SK-N-SH treated with all-trans-retinoic acid at 6 μM for 48 hours (cell line): ENCODE measurements at regions not wholly inside any gene's neighbourhood (a gene's known extent, or its start where the extent isn't known, plus 50 kb on each side); places are given as distances from the start of the nearest gene placed in this dataset.

ENCODE experiments used
- ATAC-seq: fragments of 200-7000 bp; cut with Tn5 transposase; 3 replicates; pipeline ENCODE4 v1.9.1; 2020; ENCODE audit warnings: mild to moderate bottlenecking, moderate library complexity
- ARNTL ChIP-seq: fragments of 450-650 bp; formaldehyde crosslinking; IDR thresholded peaks from 2 replicates; pipeline ENCODE4 v1.5.0; 2020; ENCODE audit warnings: low read depth, mild to moderate bottlenecking, moderate library complexity, borderline replicate concordance
- BACH2 ChIP-seq: fragments of 250-450 bp; sonication (Bioruptor Pico); IDR thresholded peaks from 2 replicates; pipeline ENCODE4 v1.9.0; 2021; ENCODE audit warnings: mild to moderate bottlenecking, borderline replicate concordance
- CSDC2 ChIP-seq: fragments of 250-450 bp; sonication (Bioruptor Pico); IDR thresholded peaks from 2 replicates; pipeline ENCODE4 v1.5.0; 2020; ENCODE audit warnings: mild to moderate bottlenecking, moderate library complexity
- ESRRG ChIP-seq: fragments of 250-450 bp; sonication (Bioruptor Pico); IDR thresholded peaks from 2 replicates; pipeline ENCODE4 v1.6.1; 2021; ENCODE audit warnings: mild to moderate bottlenecking
- GLIS3 ChIP-seq: fragments of 250-450 bp; sonication (Bioruptor Pico); IDR thresholded peaks from 2 replicates; pipeline ENCODE4 v1.5.0; 2020; ENCODE audit warnings: mild to moderate bottlenecking, moderate library complexity
- ISL1 ChIP-seq: fragments of 250-450 bp; sonication (Bioruptor Pico); IDR thresholded peaks from 2 replicates; pipeline ENCODE4 v2.1.2; 2022; ENCODE audit warnings: mild to moderate bottlenecking, moderate library complexity
- OSR1 ChIP-seq: fragments of 250-450 bp; sonication (Bioruptor Pico); IDR thresholded peaks from 2 replicates; pipeline ENCODE4 v1.8.0; 2022; ENCODE audit warnings: moderate library complexity, mild to moderate bottlenecking, inconsistent platforms
- PATZ1 ChIP-seq: fragments of 250-450 bp; sonication (Bioruptor Pico); IDR thresholded peaks from 2 replicates; pipeline ENCODE4 v1.8.0; 2020; ENCODE audit warnings: mild to moderate bottlenecking, moderate library complexity, borderline replicate concordance
- POU6F1 ChIP-seq: fragments of 250-450 bp; sonication (Bioruptor Pico); IDR thresholded peaks from 2 replicates; pipeline ENCODE4 v1.8.0; 2021; ENCODE audit warnings: low read depth, mild to moderate bottlenecking, moderate library complexity, borderline replicate concordance
- PPARA ChIP-seq: fragments of 250-450 bp; sonication (Bioruptor Pico); IDR thresholded peaks from 2 replicates; pipeline ENCODE4 v1.5.0; 2020; ENCODE audit warnings: mild to moderate bottlenecking, borderline replicate concordance
- RARB ChIP-seq: fragments of 250-450 bp; sonication (Bioruptor Pico); IDR thresholded peaks from 2 replicates; pipeline ENCODE4 v1.8.0; 2021; ENCODE audit warnings: mild to moderate bottlenecking, moderate library complexity
- SNAI2 ChIP-seq: fragments of 250-450 bp; sonication (Bioruptor Pico); IDR thresholded peaks from 2 replicates; pipeline ENCODE4 v1.5.0; 2020; ENCODE audit warnings: mild to moderate bottlenecking, moderate library complexity
- TCF4 ChIP-seq: fragments of 250-450 bp; sonication (Bioruptor Pico); IDR thresholded peaks from 2 replicates; pipeline ENCODE4 v1.8.0; 2021; ENCODE audit warnings: mild to moderate bottlenecking, moderate library complexity, borderline replicate concordance
- ZC3H10 ChIP-seq: fragments of 250-450 bp; sonication (Bioruptor Pico); IDR thresholded peaks from 2 replicates; pipeline ENCODE4 v1.5.1; 2021; ENCODE audit warnings: mild to moderate bottlenecking, moderate library complexity
- ZFP3 ChIP-seq: fragments of 250-450 bp; sonication (Bioruptor Pico); IDR thresholded peaks from 2 replicates; pipeline ENCODE4 v1.5.0; 2020; ENCODE audit warnings: mild to moderate bottlenecking, moderate library complexity
- ZFP30 ChIP-seq: fragments of 450-650 bp; formaldehyde crosslinking; IDR thresholded peaks from 2 replicates; pipeline ENCODE4 v1.5.0; 2022; ENCODE audit warnings: mild to moderate bottlenecking, moderate library complexity
- ZNF565 ChIP-seq: fragments of 450-650 bp; formaldehyde crosslinking; conservative IDR thresholded peaks from 2 replicates; pipeline ENCODE4 v1.5.0; 2020; ENCODE audit warnings: low read depth, mild to moderate bottlenecking, moderate library complexity
- ZNF70 ChIP-seq: fragments of 450-650 bp; formaldehyde crosslinking; IDR thresholded peaks from 2 replicates; pipeline ENCODE4 v1.5.0; 2020; ENCODE audit warnings: mild to moderate bottlenecking, moderate library complexity
- ZNF8 ChIP-seq: fragments of 450-650 bp; formaldehyde crosslinking; IDR thresholded peaks from 2 replicates; pipeline ENCODE4 v1.5.0; 2020; ENCODE audit warnings: mild to moderate bottlenecking, moderate library complexity
- TF ChIP-seq, protein P1 (sequence below): fragments of 250-450 bp; sonication (Bioruptor Pico); IDR thresholded peaks from 2 replicates; pipeline ENCODE4 v1.5.1; 2021; ENCODE audit warnings: mild to moderate bottlenecking, moderate library complexity
- TF ChIP-seq, protein P2 (sequence below): fragments of 250-450 bp; sonication (Bioruptor Pico); IDR thresholded peaks from 2 replicates; pipeline ENCODE4 v1.5.0; 2020; ENCODE audit warnings: mild to moderate bottlenecking, moderate library complexity
- TF ChIP-seq, protein P3 (sequence below): fragments of 250-450 bp; sonication (Bioruptor Pico); IDR thresholded peaks from 2 replicates; pipeline ENCODE4 v1.5.1; 2020; ENCODE audit warnings: low read depth, mild to moderate bottlenecking, moderate library complexity

DNA sequence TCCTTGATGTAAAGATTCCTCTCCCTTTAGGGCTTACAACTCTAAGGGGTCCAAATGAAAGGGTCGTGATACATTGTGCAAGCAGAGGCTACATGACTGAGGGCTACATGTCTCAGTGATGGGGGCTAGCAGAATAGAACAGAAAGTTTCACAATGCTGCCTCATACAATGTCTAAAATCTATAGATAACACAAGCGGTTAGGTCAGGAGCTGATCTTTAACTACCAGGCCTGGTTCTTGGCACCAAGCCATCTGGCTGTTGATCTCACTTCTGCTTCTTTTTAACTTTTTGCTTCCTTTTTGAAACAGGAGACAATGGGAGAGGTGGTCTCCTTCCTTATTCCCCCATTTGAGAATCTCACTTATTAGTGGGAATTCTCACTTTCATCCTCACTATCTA is 710.2 kb downstream of the AMY1C start:
- ATAC-seq: no peak
- no peak for TF ChIP-seq POU6F1
- TF ChIP-seq ZNF8 (CRISPR knock-in tag): no peak
- TF ChIP-seq ZNF70 (CRISPR knock-in tag): no peak
- TF ChIP-seq PPARA (CRISPR knock-in tag): no peak
- no peak for TF ChIP-seq SNAI2 (CRISPR knock-in tag)
- TF ChIP-seq ZFP30: no peak
- TF ChIP-seq, protein P1, sequence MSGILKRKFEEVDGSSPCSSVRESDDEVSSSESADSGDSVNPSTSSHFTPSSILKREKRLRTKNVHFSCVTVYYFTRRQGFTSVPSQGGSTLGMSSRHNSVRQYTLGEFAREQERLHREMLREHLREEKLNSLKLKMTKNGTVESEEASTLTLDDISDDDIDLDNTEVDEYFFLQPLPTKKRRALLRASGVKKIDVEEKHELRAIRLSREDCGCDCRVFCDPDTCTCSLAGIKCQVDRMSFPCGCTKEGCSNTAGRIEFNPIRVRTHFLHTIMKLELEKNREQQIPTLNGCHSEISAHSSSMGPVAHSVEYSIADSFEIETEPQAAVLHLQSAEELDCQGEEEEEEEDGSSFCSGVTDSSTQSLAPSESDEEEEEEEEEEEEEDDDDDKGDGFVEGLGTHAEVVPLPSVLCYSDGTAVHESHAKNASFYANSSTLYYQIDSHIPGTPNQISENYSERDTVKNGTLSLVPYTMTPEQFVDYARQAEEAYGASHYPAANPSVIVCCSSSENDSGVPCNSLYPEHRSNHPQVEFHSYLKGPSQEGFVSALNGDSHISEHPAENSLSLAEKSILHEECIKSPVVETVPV (CRISPR knock-in tag): no peak
- TF ChIP-seq ESRRG (CRISPR knock-in tag): no peak
- TF ChIP-seq ZFP3 (CRISPR knock-in tag): no peak
- TF ChIP-seq BACH2 (CRISPR knock-in tag): no peak
- no peak for TF ChIP-seq OSR1
- TF ChIP-seq ARNTL (CRISPR knock-in tag): no peak

GRCh38 chr1:104460880-104461279 is 711.2 kb downstream of the AMY1C start:
- TF ChIP-seq CSDC2 (CRISPR knock-in tag) (no peak), ZNF565 (CRISPR knock-in tag) (no peak), SNAI2 (CRISPR knock-in tag) (no peak), ZNF70 (CRISPR knock-in tag) (no peak), ZFP3 (CRISPR knock-in tag) (no peak)
- no peak for ATAC-seq

DNA sequence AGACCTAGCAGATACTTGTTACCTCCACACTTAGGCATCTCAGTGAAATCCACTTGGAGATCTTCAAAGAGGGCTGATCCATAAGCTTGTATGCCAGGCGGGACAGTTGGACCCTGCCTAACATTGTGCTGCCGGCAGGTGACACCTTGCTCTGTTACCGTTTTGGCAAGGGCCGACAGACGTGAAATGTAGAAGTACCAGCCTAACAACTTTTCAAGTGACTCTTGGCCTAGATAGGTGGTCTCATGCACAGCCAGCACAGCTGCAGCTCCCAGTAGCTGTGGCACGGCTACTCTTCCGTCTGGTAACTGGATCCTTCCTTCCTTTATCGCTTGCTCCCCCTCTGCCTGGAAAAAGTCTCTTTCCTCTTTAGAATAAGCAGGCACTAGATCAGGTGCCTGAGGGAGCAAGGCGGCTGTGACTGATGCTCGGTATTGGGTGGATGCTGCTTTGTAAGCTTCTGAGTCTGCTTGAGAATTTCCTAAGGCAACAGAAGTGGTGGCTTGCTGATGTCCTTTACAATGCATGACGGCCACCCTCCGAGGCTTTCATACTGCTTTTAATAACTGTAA is 713.5 kb downstream of the AMY1C start:
- no peak for ATAC-seq
- no peak for TF ChIP-seq CSDC2 (CRISPR knock-in tag)
- TF ChIP-seq SNAI2 (CRISPR knock-in tag): no peak
- TF ChIP-seq, protein P2, sequence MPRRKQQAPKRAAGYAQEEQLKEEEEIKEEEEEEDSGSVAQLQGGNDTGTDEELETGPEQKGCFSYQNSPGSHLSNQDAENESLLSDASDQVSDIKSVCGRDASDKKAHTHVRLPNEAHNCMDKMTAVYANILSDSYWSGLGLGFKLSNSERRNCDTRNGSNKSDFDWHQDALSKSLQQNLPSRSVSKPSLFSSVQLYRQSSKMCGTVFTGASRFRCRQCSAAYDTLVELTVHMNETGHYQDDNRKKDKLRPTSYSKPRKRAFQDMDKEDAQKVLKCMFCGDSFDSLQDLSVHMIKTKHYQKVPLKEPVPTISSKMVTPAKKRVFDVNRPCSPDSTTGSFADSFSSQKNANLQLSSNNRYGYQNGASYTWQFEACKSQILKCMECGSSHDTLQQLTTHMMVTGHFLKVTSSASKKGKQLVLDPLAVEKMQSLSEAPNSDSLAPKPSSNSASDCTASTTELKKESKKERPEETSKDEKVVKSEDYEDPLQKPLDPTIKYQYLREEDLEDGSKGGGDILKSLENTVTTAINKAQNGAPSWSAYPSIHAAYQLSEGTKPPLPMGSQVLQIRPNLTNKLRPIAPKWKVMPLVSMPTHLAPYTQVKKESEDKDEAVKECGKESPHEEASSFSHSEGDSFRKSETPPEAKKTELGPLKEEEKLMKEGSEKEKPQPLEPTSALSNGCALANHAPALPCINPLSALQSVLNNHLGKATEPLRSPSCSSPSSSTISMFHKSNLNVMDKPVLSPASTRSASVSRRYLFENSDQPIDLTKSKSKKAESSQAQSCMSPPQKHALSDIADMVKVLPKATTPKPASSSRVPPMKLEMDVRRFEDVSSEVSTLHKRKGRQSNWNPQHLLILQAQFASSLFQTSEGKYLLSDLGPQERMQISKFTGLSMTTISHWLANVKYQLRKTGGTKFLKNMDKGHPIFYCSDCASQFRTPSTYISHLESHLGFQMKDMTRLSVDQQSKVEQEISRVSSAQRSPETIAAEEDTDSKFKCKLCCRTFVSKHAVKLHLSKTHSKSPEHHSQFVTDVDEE (CRISPR knock-in tag): no peak
- no peak for TF ChIP-seq ZNF565 (CRISPR knock-in tag)

GRCh38 chr1:104466068-104466467 is 716.4 kb downstream of the AMY1C start:
- no peak for ATAC-seq
- TF ChIP-seq BACH2 (CRISPR knock-in tag): no peak
- TF ChIP-seq, all 23 proteins: peak for 0

GRCh38 chr1:104467590-104467989 is 717.9 kb downstream of the AMY1C start:
- no peak for TF ChIP-seq ZC3H10 (CRISPR knock-in tag)
- no peak for TF ChIP-seq PPARA (CRISPR knock-in tag)
- no peak for TF ChIP-seq ESRRG (CRISPR knock-in tag)
- no peak for TF ChIP-seq ZNF70 (CRISPR knock-in tag)
- TF ChIP-seq ISL1 (CRISPR knock-in tag): no peak
- no peak for TF ChIP-seq ZFP3 (CRISPR knock-in tag)
- TF ChIP-seq SNAI2 (CRISPR knock-in tag): no peak
- no peak for TF ChIP-seq ZNF8 (CRISPR knock-in tag)
- no peak for TF ChIP-seq TCF4 (CRISPR knock-in tag)
- no peak for ATAC-seq

DNA sequence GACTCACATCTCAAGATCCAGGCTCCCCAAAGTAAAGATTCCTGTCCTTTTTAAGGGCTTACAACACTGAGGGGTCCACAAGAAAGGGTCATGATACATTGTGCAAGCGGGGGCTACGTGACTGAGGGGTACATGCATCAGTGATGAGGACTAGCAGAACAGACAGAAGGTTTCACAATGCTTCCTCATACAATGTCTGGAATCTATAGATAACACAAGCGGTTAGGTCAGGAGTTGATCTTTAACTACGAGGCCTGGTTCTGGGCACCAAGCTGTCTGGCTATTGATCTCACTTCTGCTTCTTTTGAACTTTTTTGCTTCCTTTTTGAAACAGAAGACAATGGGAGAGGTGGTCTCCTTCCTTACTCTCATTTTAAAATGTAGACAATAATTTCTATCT is 718.6 kb downstream of the AMY1C start:
- ATAC-seq: no peak
- TF ChIP-seq SNAI2 (CRISPR knock-in tag) (no peak), ISL1 (CRISPR knock-in tag) (no peak), RARB (CRISPR knock-in tag) (no peak), POU6F1 (no peak), PATZ1 (no peak), ZFP30 (no peak), ZFP3 (CRISPR knock-in tag) (no peak), ZC3H10 (CRISPR knock-in tag) (no peak), GLIS3 (no peak), ESRRG (CRISPR knock-in tag) (no peak)
- TF ChIP-seq, protein P3, sequence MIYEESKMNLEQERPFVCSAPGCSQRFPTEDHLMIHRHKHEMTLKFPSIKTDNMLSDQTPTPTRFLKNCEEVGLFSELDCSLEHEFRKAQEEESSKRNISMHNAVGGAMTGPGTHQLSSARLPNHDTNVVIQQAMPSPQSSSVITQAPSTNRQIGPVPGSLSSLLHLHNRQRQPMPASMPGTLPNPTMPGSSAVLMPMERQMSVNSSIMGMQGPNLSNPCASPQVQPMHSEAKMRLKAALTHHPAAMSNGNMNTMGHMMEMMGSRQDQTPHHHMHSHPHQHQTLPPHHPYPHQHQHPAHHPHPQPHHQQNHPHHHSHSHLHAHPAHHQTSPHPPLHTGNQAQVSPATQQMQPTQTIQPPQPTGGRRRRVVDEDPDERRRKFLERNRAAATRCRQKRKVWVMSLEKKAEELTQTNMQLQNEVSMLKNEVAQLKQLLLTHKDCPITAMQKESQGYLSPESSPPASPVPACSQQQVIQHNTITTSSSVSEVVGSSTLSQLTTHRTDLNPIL (CRISPR knock-in tag): no peak
